ENCODE measurements at regions not wholly inside any gene's neighbourhood (a gene's known extent, or its start where the extent isn't known, plus 50 kb on each side); places are given as distances from the start of the nearest gene placed in this dataset.

GRCh38 chr2:188196343-188197008 lies 95.2 kb upstream of the GULP1 start:
- CTCF ChIA-PET, result interaction anchor here (0.6 kb wide), 1 partner anchor 681 kb away, joined by 3 read pairs; no protein-coding TSS in a partner anchor
- no peaks in the 10 kb centered on the region for H3K36me3 Mint-ChIP-seq (ENCODE audit: insufficient read depth, unreplicated experiment)
- no peak for DNase-seq
- H3K4me1 Mint-ChIP-seq (ENCODE audit: low read depth, unreplicated experiment), result peaks cover 9% of the 10 kb centered on the region
- BruUV-seq (replicated peaks), result no TSS peak
- no peak overlapping the region for H3K4me3 Mint-ChIP-seq (ENCODE audit: low read depth, unreplicated experiment)
- intact Hi-C loops (cut with micrococcal nuclease; ENCODE audit: unreplicated experiment), result no loop called here
- no peaks in the 10 kb centered on the region for H3K9me3 Mint-ChIP-seq (ENCODE audit: low read depth, unreplicated experiment)
- H3K27ac Mint-ChIP-seq (ENCODE audit: unreplicated experiment), result no peak overlapping the region
- no peaks in the 10 kb centered on the region for H3K27me3 Mint-ChIP-seq (ENCODE audit: unreplicated experiment)
- TF ChIP-seq CTCF (IDR thresholded peaks at IDR 0.05; ENCODE audit: unreplicated experiment), result no peak

GRCh38 chr2:188199716-188200128 lies 92.0 kb upstream of the GULP1 start:
- Mint-ChIP-seq H3K36me3 (ENCODE audit: insufficient read depth, unreplicated experiment) (no peaks in the 10 kb centered on the region), H3K4me3 (ENCODE audit: low read depth, unreplicated experiment) (no peak overlapping the region), H3K4me1 (ENCODE audit: low read depth, unreplicated experiment) (peaks cover 9% of the 10 kb centered on the region), H3K27ac (ENCODE audit: unreplicated experiment) (no peak overlapping the region), H3K27me3 (ENCODE audit: unreplicated experiment) (no peaks in the 10 kb centered on the region), H3K9me3 (ENCODE audit: low read depth, unreplicated experiment) (no peaks in the 10 kb centered on the region)
- CTCF ChIA-PET, result no interaction called here
- no TSS peak for BruUV-seq (replicated peaks)
- DNase-seq, result no peak
- no peak for TF ChIP-seq CTCF (IDR thresholded peaks at IDR 0.05; ENCODE audit: unreplicated experiment)
- intact Hi-C loops (cut with micrococcal nuclease; ENCODE audit: unreplicated experiment), result loop anchor here (5.0 kb wide), 1 partner anchor 313 kb away; no protein-coding TSS in a partner anchor

GRCh38 chr2:188201639-188202038 lies 90.0 kb upstream of the GULP1 start:
- H3K4me3 Mint-ChIP-seq (ENCODE audit: low read depth, unreplicated experiment), result no peak overlapping the region
- H3K27me3 Mint-ChIP-seq (ENCODE audit: unreplicated experiment), result no peaks in the 10 kb centered on the region
- CTCF ChIA-PET, result no interaction called here
- intact Hi-C loops (cut with micrococcal nuclease; ENCODE audit: unreplicated experiment), result loop anchor here (5.0 kb wide), 1 partner anchor 311 kb away; no protein-coding TSS in a partner anchor
- no peaks in the 10 kb centered on the region for H3K36me3 Mint-ChIP-seq (ENCODE audit: insufficient read depth, unreplicated experiment)
- H3K27ac Mint-ChIP-seq (ENCODE audit: unreplicated experiment), result no peak overlapping the region
- peaks cover 9% of the 10 kb centered on the region for H3K4me1 Mint-ChIP-seq (ENCODE audit: low read depth, unreplicated experiment)
- H3K9me3 Mint-ChIP-seq (ENCODE audit: low read depth, unreplicated experiment), result no peaks in the 10 kb centered on the region
- DNase-seq, result no peak
- TF ChIP-seq CTCF (IDR thresholded peaks at IDR 0.05; ENCODE audit: unreplicated experiment), result no peak
- no TSS peak for BruUV-seq (replicated peaks)

GRCh38 chr2:188202777-188203176 lies 88.9 kb upstream of the GULP1 start:
- Mint-ChIP-seq H3K4me1 (ENCODE audit: low read depth, unreplicated experiment) (peaks cover 9% of the 10 kb centered on the region), H3K27ac (ENCODE audit: unreplicated experiment) (no peak overlapping the region), H3K4me3 (ENCODE audit: low read depth, unreplicated experiment) (no peak overlapping the region), H3K9me3 (ENCODE audit: low read depth, unreplicated experiment) (no peaks in the 10 kb centered on the region), H3K27me3 (ENCODE audit: unreplicated experiment) (no peaks in the 10 kb centered on the region), H3K36me3 (ENCODE audit: insufficient read depth, unreplicated experiment) (no peaks in the 10 kb centered on the region)
- DNase-seq, result no peak
- CTCF ChIA-PET, result interaction anchor here (0.5 kb wide), 1 partner anchor 130 kb away, joined by 3 read pairs; no protein-coding TSS in a partner anchor
- intact Hi-C loops (cut with micrococcal nuclease; ENCODE audit: unreplicated experiment), result loop anchor here (5.0 kb wide), 1 partner anchor 310 kb away; no protein-coding TSS in a partner anchor
- no peak for TF ChIP-seq CTCF (IDR thresholded peaks at IDR 0.05; ENCODE audit: unreplicated experiment)
- no TSS peak for BruUV-seq (replicated peaks)
